CD4-positive, alpha-beta T cell treated with Interferon alpha-2 for 1 hour (primary cell): ENCODE measurements at regions not wholly inside any gene's neighbourhood (a gene's known extent, or its start where the extent isn't known, plus 50 kb on each side); places are given as distances from the start of the nearest gene placed in this dataset.
"Not testable (repeated sequence)": the region's sequence is repeated elsewhere in the genome, so short reads cannot be mapped to it uniquely, and the experiment has no call there.

Experiments
- DNase-seq, 2 donors: peaks; one replicate each; pipeline ENCODE4 v3.0.0-alpha.2; 2020 to 2022

GRCh38 chr11:38865922-38866321, 2267.9 kb upstream of the RAG2 start:
- no peak for DNase-seq

- DNase-seq, result no peak
Observed at GRCh38 chr11:38842991-38843390, 2245.0 kb upstream of the RAG2 start.

DNA sequence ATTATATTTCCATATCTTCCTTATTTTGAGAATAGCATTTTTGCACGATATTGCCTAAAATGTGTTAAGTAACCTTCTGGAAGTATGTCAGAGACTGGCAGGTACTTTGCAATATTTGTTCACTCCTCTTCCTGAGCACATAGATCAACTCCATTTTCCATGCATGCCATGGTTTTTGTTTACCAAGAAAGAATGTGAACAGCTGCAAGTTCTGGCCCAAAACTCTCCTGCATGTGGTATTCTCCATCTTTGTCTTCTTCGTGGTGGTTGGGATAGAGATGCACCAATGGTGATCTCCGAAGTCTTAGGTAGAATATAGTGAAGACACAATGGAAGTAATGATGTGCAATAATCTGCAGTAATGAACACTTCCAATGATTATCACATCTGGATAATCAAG, 2241.0 kb upstream of the RAG2 start:
- no peak for DNase-seq

GRCh38 chr11:38835966-38836365, 2237.9 kb upstream of the RAG2 start:
- DNase-seq, result no peak

- DNase-seq, result no peak
Observed at GRCh38 chr11:38824573-38824972, 2226.5 kb upstream of the RAG2 start.

- DNase-seq, result not testable (repeated sequence)
Observed at GRCh38 chr11:38821786-38822185, 2223.8 kb upstream of the RAG2 start.

DNA sequence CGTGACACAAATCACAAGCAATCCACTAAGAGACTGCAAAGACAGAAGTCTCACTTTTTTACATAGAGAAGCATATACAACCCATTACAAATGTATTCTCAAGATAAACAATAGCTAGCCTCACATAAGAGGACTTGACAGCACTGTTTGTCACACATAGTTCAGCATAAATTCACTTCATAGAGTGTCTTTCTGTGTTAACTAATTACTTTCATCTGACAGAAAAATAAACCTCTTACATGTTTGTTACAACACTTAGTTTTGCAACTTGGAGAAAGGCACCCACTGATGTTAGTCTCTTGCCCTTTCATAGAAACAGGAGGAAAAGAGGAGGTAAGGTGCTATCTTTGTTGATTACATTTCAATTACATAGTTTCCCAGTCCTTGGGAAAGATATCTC, 2221.9 kb upstream of the RAG2 start:
- no peak for DNase-seq

GRCh38 chr11:38818720-38819119, 2220.7 kb upstream of the RAG2 start:
- DNase-seq, result no peak

DNA sequence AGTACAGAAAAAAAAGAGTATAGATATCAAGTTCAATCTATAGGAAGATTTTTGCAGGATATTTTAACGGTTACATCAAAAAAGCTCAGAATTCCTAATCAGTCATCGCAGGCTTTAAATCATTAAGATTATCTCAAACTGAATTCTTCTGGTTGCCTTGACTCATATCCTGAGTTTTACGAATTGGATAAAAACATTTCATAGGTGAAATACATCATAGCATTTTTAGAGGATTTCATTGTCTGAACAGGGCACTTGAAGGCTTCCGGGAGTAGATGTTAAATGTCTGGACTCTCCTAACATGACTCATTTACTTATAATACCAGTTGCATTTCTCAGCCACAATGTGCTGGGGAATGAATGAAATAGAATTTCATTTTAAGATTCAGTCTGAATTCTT, 2216.6 kb upstream of the RAG2 start:
- DNase-seq, result no peak

- DNase-seq, result no peak
Observed at GRCh38 chr11:38809521-38809920, 2211.5 kb upstream of the RAG2 start.

DNA sequence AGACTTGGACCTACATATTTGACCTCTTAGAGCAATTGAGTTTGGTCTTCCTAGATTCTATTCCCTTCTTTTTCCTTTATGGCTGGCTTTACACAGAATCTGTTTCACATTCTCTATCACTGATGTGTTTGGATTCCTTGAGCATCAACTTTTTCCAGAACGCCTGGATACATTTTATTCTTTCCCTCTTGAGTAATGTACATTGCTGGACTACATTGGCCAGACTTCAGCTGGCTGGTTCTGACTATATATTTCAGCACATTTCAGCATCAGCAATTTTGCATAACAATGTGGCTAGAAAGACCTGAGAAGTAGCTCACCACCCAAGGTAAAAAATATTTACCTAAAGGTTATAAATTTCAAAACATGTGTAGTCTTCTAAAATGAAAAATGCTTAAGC, 2198.2 kb upstream of the RAG2 start:
- DNase-seq, result no peak

DNA sequence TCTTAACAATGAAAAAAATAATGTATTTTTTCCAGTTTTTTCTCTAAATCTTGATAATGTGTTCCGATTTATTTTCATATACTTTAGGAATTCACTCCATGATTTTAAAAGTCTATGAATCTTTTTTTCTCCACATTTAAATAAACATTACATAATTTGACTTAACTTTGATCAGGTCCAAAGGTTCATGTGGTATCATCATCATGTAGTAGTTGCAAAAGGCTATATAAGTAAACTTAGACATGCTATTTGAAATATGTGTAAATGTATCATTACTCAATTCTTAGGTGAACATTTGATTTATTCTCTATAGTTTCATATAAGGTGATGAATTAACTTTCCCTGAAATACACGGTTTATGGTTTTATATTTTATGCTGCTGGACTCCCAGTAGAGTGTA, 2197.0 kb upstream of the RAG2 start:
- no peak for DNase-seq

DNA sequence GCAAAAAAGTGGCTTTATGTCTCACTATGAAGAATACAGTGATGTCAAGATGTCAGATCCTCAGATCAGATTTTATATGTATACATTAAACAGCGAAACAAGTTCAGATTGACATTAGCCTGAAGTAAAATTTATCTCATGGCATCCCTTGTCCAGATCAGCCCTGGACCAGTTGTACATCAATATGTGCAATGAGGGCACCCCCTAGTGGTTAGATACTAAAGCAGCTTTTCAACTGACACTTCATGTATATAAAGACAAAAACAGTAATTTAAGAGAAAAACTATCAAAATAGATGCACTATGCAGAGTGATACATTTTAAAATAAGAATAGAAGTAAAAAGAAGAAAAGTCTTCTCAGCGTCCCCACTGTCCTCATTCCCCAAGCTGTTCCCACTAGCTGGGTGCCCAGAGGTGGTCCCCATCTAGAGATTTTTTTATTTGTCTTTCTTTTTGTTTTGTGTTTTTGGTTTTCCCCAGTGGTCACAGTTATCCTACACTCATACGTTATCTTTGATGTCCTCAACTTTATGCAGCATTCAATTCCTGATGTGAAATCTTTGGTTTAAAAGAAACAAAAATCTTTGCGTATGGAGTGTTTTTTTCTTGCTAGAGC, 2193.4 kb upstream of the RAG2 start:
- peak in 1 of 2 donors; percentile 5 for DNase-seq

GRCh38 chr11:38788561-38788960, 2190.5 kb upstream of the RAG2 start:
- no peak for DNase-seq

DNA sequence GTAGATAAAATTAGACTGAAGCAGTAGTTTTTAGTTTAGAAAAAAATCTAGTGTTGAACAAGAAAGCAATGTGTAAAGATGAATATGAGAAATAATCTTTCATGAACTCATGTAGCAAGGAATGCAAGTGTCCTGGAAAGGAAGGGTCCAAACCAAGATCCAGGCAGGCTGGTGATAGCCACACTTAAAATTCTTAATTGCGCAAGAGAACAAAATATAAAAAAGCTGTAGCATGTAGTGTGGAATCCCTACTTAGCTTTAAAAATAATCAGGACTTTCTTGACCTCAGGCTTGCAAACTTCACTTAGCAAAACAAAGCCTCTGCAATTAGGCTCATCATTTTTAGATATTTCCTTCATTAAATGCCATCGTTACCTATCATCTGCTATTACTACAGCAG, 2186.1 kb upstream of the RAG2 start:
- no peak for DNase-seq

DNA sequence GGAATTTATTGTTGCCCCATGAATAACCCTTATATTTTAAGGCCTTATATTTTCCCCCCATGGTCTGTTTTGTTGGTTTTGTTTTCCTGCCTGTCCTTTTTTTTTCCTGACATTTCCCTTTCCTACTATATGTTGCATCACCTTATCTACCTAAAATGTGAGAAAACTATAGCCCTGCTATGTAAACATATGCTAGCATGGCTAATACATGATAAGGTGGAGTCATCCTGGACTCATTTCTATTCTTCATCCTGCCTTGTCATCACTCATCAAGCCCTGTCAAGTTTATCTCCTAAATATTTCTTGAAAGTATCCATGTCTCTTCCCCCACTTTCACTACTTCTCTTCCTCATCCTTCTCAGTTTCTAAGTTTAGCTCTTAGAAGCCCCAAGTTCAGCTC, 2168.8 kb upstream of the RAG2 start:
- no peak for DNase-seq

GRCh38 chr11:38759394-38759793, 2161.4 kb upstream of the RAG2 start:
- DNase-seq, result no peak

DNA sequence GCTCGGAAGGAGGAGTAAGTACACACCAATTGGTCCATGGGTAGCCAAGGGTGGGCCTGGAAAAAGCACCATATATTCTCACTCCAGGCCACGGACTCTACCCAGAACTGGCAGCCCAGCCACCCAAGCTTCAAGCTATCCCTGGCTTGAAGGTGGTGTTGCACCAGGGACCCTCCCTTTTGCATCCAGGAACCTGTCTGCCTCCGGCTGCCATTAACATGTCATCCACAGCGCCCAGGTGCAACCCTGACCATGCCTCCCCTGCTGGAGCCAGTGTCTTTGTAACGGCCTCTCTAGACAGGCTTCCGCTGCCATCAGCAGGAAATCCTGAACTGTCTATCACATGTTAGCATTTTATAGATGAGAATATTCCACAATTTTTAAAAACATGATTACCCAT, 2158.5 kb upstream of the RAG2 start:
- DNase-seq, result no peak

- no peak for DNase-seq
Observed at GRCh38 chr11:38751421-38751820, 2153.4 kb upstream of the RAG2 start.

- DNase-seq, result not testable (repeated sequence)
Observed at GRCh38 chr11:38746516-38746915, 2148.5 kb upstream of the RAG2 start.

DNA sequence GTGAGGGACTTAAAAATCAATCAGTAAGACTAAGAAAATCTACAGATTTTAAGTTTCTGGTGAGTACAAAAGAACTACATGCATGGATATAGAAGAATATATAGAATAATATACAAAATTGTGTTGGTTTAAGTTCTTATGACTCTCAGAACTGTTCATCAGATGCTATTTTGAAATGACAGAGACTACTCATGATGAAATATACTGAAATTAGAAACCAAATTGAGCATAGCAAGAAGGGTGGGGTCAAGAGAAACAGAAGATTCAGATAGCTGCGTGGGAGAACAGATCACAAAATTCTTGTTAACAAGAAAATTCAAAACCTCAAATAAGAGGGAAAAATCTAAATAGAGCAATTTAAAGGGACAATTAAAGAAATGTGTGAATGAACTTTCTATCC, 2125.3 kb upstream of the RAG2 start:
- DNase-seq, result no peak

DNA sequence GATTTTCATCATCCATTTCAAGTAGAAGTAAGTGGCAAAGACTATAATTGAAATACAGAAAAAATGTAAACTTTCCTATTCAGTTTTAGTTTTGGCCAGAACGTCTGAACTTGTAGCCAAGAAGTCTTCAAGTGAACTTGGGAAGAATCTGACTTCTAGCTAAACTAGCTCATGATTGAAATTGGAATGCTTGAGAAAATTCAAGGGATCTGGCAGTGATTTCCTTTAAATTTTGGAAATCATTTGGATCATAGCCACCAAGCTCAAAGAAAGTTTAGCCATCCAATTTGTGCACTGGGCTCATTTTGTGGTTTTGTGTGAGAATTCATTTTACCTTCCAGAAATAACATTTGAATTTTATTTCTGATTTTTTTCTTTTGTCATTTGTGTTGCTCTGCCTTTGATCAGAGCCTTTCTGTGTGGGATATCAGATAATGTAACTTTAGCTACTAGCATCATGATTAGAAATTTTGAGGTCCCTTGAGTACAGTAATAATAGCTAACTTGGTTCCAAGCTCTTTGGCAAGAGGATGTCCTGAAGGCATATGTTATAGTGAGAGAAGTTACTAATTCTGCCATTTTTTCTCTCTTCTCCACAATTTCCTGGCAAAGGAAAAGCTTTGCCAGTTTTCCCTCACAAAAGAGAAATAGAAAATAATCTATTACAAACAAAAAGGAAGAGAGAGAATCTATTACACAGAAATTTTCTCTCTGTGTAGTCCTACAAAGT, 2123.7 kb upstream of the RAG2 start:
- no peak for DNase-seq

DNA sequence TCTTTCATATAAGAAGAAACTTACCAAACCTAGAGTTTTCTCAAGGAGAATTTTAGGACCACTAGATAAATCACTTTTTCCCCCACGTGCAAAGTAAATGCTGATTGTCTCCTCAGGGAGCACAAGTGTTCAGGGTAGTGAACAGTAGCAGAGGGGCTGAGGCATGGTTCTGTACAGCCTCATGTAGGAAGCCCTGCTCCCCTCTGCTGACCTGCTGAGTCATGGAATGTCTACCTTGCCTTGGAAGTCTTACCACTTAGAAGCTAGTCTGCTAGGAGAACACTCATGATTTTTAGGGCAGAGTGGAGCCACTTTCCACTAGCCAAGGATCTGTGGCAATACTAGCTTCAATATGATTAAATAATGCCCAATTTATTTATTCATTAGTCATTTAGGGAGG, 2120.6 kb upstream of the RAG2 start:
- DNase-seq, result no peak

GRCh38 chr11:38718049-38718448, 2120.0 kb upstream of the RAG2 start:
- DNase-seq, result no peak

- no peak for DNase-seq
Observed at GRCh38 chr11:38711110-38711509, 2113.1 kb upstream of the RAG2 start.
